HepG2 (cell line): ENCODE measurements at regions not wholly inside any gene's neighbourhood (a gene's known extent, or its start where the extent isn't known, plus 50 kb on each side); places are given as distances from the start of the nearest gene placed in this dataset.
"Not testable (repeated sequence)": the region's sequence is repeated elsewhere in the genome, so short reads cannot be mapped to it uniquely, and the experiment has no call there.

Source experiments
- ATAC-seq: fragments of 200-7000 bp; cut with Tn5 transposase; 3 replicates; pipeline ENCODE4 v1.9.1; 2020; ENCODE audit warnings: mild to moderate bottlenecking, moderate library complexity
- BruUV-seq: library from RNA; stranded (reverse); fragments of 400-500 nt; replicated peaks from 2 replicates; lab custom pipeline; 2021; lab: Mats Ljungman, UMichigan
- CTCF ChIA-PET: fragments of 300-600 bp; formaldehyde crosslinking; extraction: SDS; loops from one replicate; lab custom pipeline; 2021; ENCODE audit warnings: low total read pairs, inconsistent platforms, low intra/inter-chr PET ratio; lab: Yijun Ruan, JAX
- POLR2A ChIA-PET: fragments of 350-600 bp; sonication (Branson Sonifier 250); formaldehyde crosslinking; loops from one replicate; lab custom pipeline; 2020; ENCODE audit warnings: antibody characterized with exemption, inconsistent platforms; lab: Yijun Ruan, JAX
- DNase-seq: peaks from one replicate; pipeline ENCODE4 v3.0.0-alpha.2; 2015; ENCODE audit warnings: low spot score
- FAIRE-seq: peaks from 3 replicates; lab custom pipeline; 2011; peaks lifted over from hg19 to GRCh38; lab: Jason Lieb, UNC
- H2AFZ ChIP-seq: one replicate; pipeline ENCODE4 v1.6.1; 2011; ENCODE audit warnings: low read length, inconsistent platforms
- H3K27ac ChIP-seq: fragments of 300-600 bp; 3 replicates; pipeline ENCODE4 v1.8.0; 2011; ENCODE audit warnings: mixed run types, mild to moderate bottlenecking, mixed read lengths, low read length, inconsistent platforms; ENCODE audit not compliant: insufficient read depth; ENCODE audit errors: extremely low read length
- H3K27me3 ChIP-seq, 2 experiments: fragments of 200-600 bp in 1 of 2; 2 replicates in 1 of 2; 3 replicates in 1 of 2; pipeline versions ENCODE4 v1.6.0 to v1.8.0; 2011; ENCODE audit warnings: low read length in 2 of 2, mild to moderate bottlenecking in 2 of 2, moderate library complexity in 2 of 2, inconsistent platforms in 1 of 2; ENCODE audit not compliant: insufficient read depth in 2 of 2, control insufficient read depth in 1 of 2
- H3K36me3 ChIP-seq, 2 experiments: fragments of 200-600 bp in 1 of 2; replicated peaks in 1 of 2; 2 replicates in 1 of 2; 3 replicates in 1 of 2; pipeline versions ENCODE4 v1.5.1 to v1.8.0; 2011; ENCODE audit warnings: low read length in 2 of 2, inconsistent platforms in 1 of 2; ENCODE audit not compliant: insufficient read depth in 2 of 2, control insufficient read depth in 1 of 2
- H3K4me1 ChIP-seq: 2 replicates; pipeline ENCODE4 v1.5.1; 2012; ENCODE audit warnings: low read length, inconsistent platforms; ENCODE audit not compliant: insufficient read depth
- H3K4me2 ChIP-seq: 2 replicates; pipeline ENCODE4 v1.6.0; 2011; ENCODE audit warnings: low read depth, low read length, inconsistent platforms
- H3K4me3 ChIP-seq, 3 experiments: fragments of 200-600 bp in 1 of 3; sonication (generic), shearing (Covaris generic) in 1 of 3; replicated peaks in 1 of 3; 2 replicates each; pipeline ENCODE4 v1.5.1; 2011 to 2016; ENCODE audit warnings: low read length in 3 of 3, inconsistent platforms in 2 of 3, low read depth in 2 of 3, mild to moderate bottlenecking in 2 of 3, control low read depth in 1 of 3, mixed read lengths in 1 of 3; ENCODE audit not compliant: insufficient read depth in 1 of 3
- H3K79me2 ChIP-seq: one replicate; pipeline ENCODE4 v1.6.1; 2011; ENCODE audit warnings: low read length, inconsistent platforms; ENCODE audit not compliant: insufficient read depth
- H3K9ac ChIP-seq: 2 replicates; pipeline ENCODE4 v1.6.0; 2011; ENCODE audit warnings: mild to moderate bottlenecking, low read depth, low read length, inconsistent platforms; ENCODE audit not compliant: insufficient read depth
- H3K9me3 ChIP-seq: 2 replicates; pipeline ENCODE4 v1.5.1; 2012; ENCODE audit warnings: mild to moderate bottlenecking, low read length
- H4K20me1 ChIP-seq: 2 replicates; pipeline ENCODE4 v1.6.0; 2011; ENCODE audit warnings: inconsistent platforms, mild to moderate bottlenecking, low read length, moderate library complexity; ENCODE audit not compliant: insufficient read depth
- ATF4 ChIP-seq, 2 experiments: fragments of 450-650 bp in 1 of 2; sonication (generic) in 1 of 2; formaldehyde crosslinking; IDR thresholded peaks; 2 replicates each; pipeline versions ENCODE4 v1.5.0 to v1.8.0; 2020 to 2022; ENCODE audit warnings: mild to moderate bottlenecking in 1 of 2, missing genetic modification reagents in 1 of 2
- ATF7 ChIP-seq, 2 experiments: fragments of 450-650 bp in 1 of 2; sonication (generic) in 1 of 2; formaldehyde crosslinking in 1 of 2; IDR thresholded peaks; 2 replicates each; pipeline versions ENCODE4 v1.4.0 to v1.6.1; 2016 to 2020; ENCODE audit warnings: antibody characterized with exemption in 1 of 2, mild to moderate bottlenecking in 1 of 2, missing genetic modification reagents in 1 of 2
- BCL6 ChIP-seq: IDR thresholded peaks from 2 replicates; pipeline ENCODE4 v1.6.1; 2016; ENCODE audit warnings: missing genetic modification reagents, missing compliant biosample characterization
- FOSL2 ChIP-seq: sonication (generic); formaldehyde crosslinking; IDR thresholded peaks from 2 replicates; pipeline ENCODE4 v1.4.0; 2020; ENCODE audit warnings: missing genetic modification reagents
- FOXA3 ChIP-seq: IDR thresholded peaks from 2 replicates; pipeline ENCODE4 v1.6.1; 2016; ENCODE audit warnings: missing genetic modification reagents, missing compliant biosample characterization
- GABPA ChIP-seq, 2 experiments: IDR thresholded peaks; 2 replicates each; pipeline ENCODE4 v1.6.1; 2011 to 2016; ENCODE audit warnings: low read depth in 2 of 2, low read length in 1 of 2, missing biosample characterization in 1 of 2, missing genetic modification characterization in 1 of 2
- GATAD2A ChIP-seq: IDR thresholded peaks from 2 replicates; pipeline ENCODE4 v1.6.1; 2016
- HOXA3 ChIP-seq: sonication (generic); formaldehyde crosslinking; IDR thresholded peaks from 2 replicates; pipeline ENCODE4 v1.5.0; 2020; ENCODE audit warnings: missing genetic modification reagents
- KLF16 ChIP-seq, 2 experiments: sonication (generic) in 1 of 2; formaldehyde crosslinking in 1 of 2; IDR thresholded peaks; 2 replicates each; pipeline versions ENCODE4 v1.6.1 to v1.8.0; 2016 to 2023; ENCODE audit warnings: missing genetic modification reagents in 2 of 2, missing compliant biosample characterization in 1 of 2
- MED1 ChIP-seq: sonication (generic); formaldehyde crosslinking; IDR thresholded peaks from 2 replicates; pipeline ENCODE4 v1.4.0; 2020; ENCODE audit warnings: missing genetic modification reagents
- RARA ChIP-seq: IDR thresholded peaks from 2 replicates; pipeline ENCODE4 v1.6.1; 2016; ENCODE audit warnings: missing genetic modification reagents, missing compliant biosample characterization
- SKIL ChIP-seq: sonication (generic); formaldehyde crosslinking; IDR thresholded peaks from 2 replicates; pipeline ENCODE4 v1.8.0; 2022; ENCODE audit warnings: missing genetic modification reagents, mild to moderate bottlenecking, moderate library complexity, borderline replicate concordance
- SOX5 ChIP-seq: IDR thresholded peaks from 2 replicates; pipeline ENCODE4 v1.6.1; 2016; ENCODE audit warnings: borderline replicate concordance
- STAG1 ChIP-seq: sonication (generic); formaldehyde crosslinking; IDR thresholded peaks from 2 replicates; pipeline ENCODE4 v1.4.0; 2020; ENCODE audit warnings: missing genetic modification reagents
- TEF ChIP-seq: sonication (generic); formaldehyde crosslinking; IDR thresholded peaks from 2 replicates; pipeline ENCODE4 v1.5.0; 2020; ENCODE audit warnings: missing genetic modification reagents
- THAP11 ChIP-seq: IDR thresholded peaks from 2 replicates; pipeline ENCODE4 v1.6.1; 2016; ENCODE audit warnings: missing biosample characterization, missing genetic modification reagents
- ZBTB21 ChIP-seq: sonication (generic); formaldehyde crosslinking; IDR thresholded peaks from 2 replicates; pipeline ENCODE4 v1.4.0; 2020; ENCODE audit warnings: missing genetic modification reagents
- ZBTB7B ChIP-seq: sonication (generic); formaldehyde crosslinking; IDR thresholded peaks from 2 replicates; pipeline ENCODE4 v1.4.0; 2020; ENCODE audit warnings: missing genetic modification reagents
- ZNF264 ChIP-seq: sonication (generic); formaldehyde crosslinking; IDR thresholded peaks from 2 replicates; pipeline ENCODE4 v1.4.0; 2020; ENCODE audit warnings: missing genetic modification reagents
- ZNF614 ChIP-seq: IDR thresholded peaks from 2 replicates; pipeline ENCODE4 v1.6.1; 2018; ENCODE audit warnings: missing biosample characterization, missing genetic modification reagents, inconsistent platforms, borderline replicate concordance
- ZNF800 ChIP-seq: sonication (generic); formaldehyde crosslinking; IDR thresholded peaks from 2 replicates; pipeline ENCODE4 v1.4.0; 2020; ENCODE audit warnings: missing genetic modification reagents
- WGBS: methylation state at CpG from one replicate; pipeline ENCODE4 v1.1.6; 2017; ENCODE audit warnings: low lambda C conversion rate; 5-methylcytosine and 5-hydroxymethylcytosine counted together
- in situ Hi-C: cut with HindIII; loops from 2 replicates; pipeline ENCODE4 v1.10.0; 2017; ENCODE audit warnings: low pct_unique_long_range_greater_than_20kb; ENCODE audit not compliant: extremely low pct_ligation_motif_present
- intact Hi-C: fragments of 100-400 bp; cut with micrococcal nuclease; formaldehyde crosslinking; loops from one replicate; pipeline ENCODE4 v1.10.0; 2022; ENCODE audit not compliant: unreplicated experiment

GRCh38 chr18:107464-107863, 50.9 kb upstream of the USP14 start:
- H2AFZ ChIP-seq; H3K36me3 ChIP-seq; H3K79me2 ChIP-seq; ATAC-seq; H3K4me2 ChIP-seq; H4K20me1 ChIP-seq; intact Hi-C loops; H3K27me3 ChIP-seq; POLR2A ChIA-PET; H3K4me3 ChIP-seq; H3K9ac ChIP-seq; BruUV-seq; H3K27ac ChIP-seq; FAIRE-seq; in situ Hi-C loops; CTCF ChIA-PET; TF ChIP-seq GABPA (IDR thresholded peaks at IDR 0.05; ENCODE audit: low read depth, low read length); ATF7 (CRISPR knock-in tag; IDR thresholded peaks at IDR 0.05): not testable (repeated sequence)
- peaks cover 31% of the 10 kb centered on the region for H3K9me3 ChIP-seq
- DNase-seq, result peak; percentile 84
- 14% methylated on average over 5 of the region's 5 CpGs for WGBS
- peaks cover 37% of the 10 kb centered on the region for H3K4me1 ChIP-seq
- TF ChIP-seq ATF4 (CRISPR knock-in tag; IDR thresholded peaks at IDR 0.05) (peak in 1 of 2 experiments; percentile 90; a peak in 2 of 4 replicates), ZNF264 (CRISPR knock-in tag) (0 out of 2 replicates have a peak, but pooled peaks have one; percentile 46), GABPA (CRISPR knock-in tag; IDR thresholded peaks at IDR 0.05; ENCODE audit: low read depth) (0 out of 2 replicates have a peak, but pooled peaks have one; percentile 7), BCL6 (peak; percentile 55; the same call in 1 of the 2 replicates), ATF7 (IDR thresholded peaks at IDR 0.05) (peak; percentile 88), MED1 (CRISPR knock-in tag) (peak; percentile 75), ZBTB21 (CRISPR knock-in tag) (peak; percentile 93), KLF16 (CRISPR knock-in tag; IDR thresholded peaks at IDR 0.05) (peak in 1 of 2 experiments; percentile 32; a peak in 1 of 4 replicates), SKIL (CRISPR knock-in tag) (peak; percentile 39; the same call in 1 of the 2 replicates), STAG1 (CRISPR knock-in tag) (peak; percentile 59), GATAD2A (peak; percentile 37; the same call in 1 of the 2 replicates), TEF (CRISPR knock-in tag) (peak; percentile 57; the same call in 1 of the 2 replicates), FOSL2 (peak; percentile 69), SOX5 (CRISPR knock-in tag) (peak; percentile 42; the same call in 1 of the 2 replicates), ZBTB7B (CRISPR knock-in tag) (0 out of 2 replicates have a peak, but pooled peaks have one; percentile 46), ZNF800 (CRISPR knock-in tag) (0 out of 2 replicates have a peak, but pooled peaks have one; percentile 31), HOXA3 (CRISPR knock-in tag) (peak; percentile 77), THAP11 (CRISPR knock-in tag) (peak; percentile 41; the same call in 1 of the 2 replicates), ZNF614 (0 out of 2 replicates have a peak, but pooled peaks have one; percentile 48), FOXA3 (peak; percentile 61), RARA (CRISPR knock-in tag) (peak; percentile 86)
